ENCODE measurements at regions not wholly inside any gene's neighbourhood (a gene's known extent, or its start where the extent isn't known, plus 50 kb on each side); places are given as distances from the start of the nearest gene placed in this dataset.

GRCh38 chr1:164233149-164233548 is 325.8 kb upstream of the PBX1 start:
- TF ChIP-seq CTCF (IDR thresholded peaks at IDR 0.05; ENCODE audit: low read depth, low read length) (no peak), EZH2phosphoT487 (IDR thresholded peaks at IDR 0.05; ENCODE audit: low read depth) (no peak)
